Transverse colon (tissue), 4 donors: ENCODE measurements at regions not wholly inside any gene's neighbourhood (a gene's known extent, or its start where the extent isn't known, plus 50 kb on each side); places are given as distances from the start of the nearest gene placed in this dataset.

Experiments used
- CTCF ChIP-seq, 5 experiments: fragments of 200-600 bp in 3 of 5; fragments of 450-650 bp in 2 of 5; sonication (generic) in 3 of 5; IDR thresholded peaks; 1 replicate in 2 of 5; 2 replicates in 3 of 5; pipeline ENCODE4 v1.5.1; 2016 to 2017; ENCODE audit warnings: antibody characterized with exemption in 5 of 5, inconsistent platforms in 3 of 5, mild to moderate bottlenecking in 2 of 5, moderate library complexity in 1 of 5
- EP300 ChIP-seq: sonication (generic); formaldehyde crosslinking; IDR thresholded peaks from one replicate; pipeline ENCODE4 v1.6.1; 2017; ENCODE audit warnings: antibody characterized with exemption, low read depth
- POLR2A ChIP-seq: fragments of 450-650 bp; IDR thresholded peaks from one replicate; pipeline ENCODE4 v1.6.1; 2016; ENCODE audit warnings: antibody characterized with exemption, mild to moderate bottlenecking, moderate library complexity
- POLR2AphosphoS5 ChIP-seq, 3 donors: sonication (generic); formaldehyde crosslinking; IDR thresholded peaks; one replicate each; pipeline ENCODE4 v1.6.1; 2016; ENCODE audit warnings: antibody characterized with exemption in 3 of 3

- TF ChIP-seq CTCF (IDR thresholded peaks at IDR 0.05), result no peak
- no peak for TF ChIP-seq EP300
- no peak for TF ChIP-seq POLR2AphosphoS5 (IDR thresholded peaks at IDR 0.05)
- TF ChIP-seq POLR2A, result no peak
Observed at GRCh38 chr11:92153542-92153941, 71.1 kb upstream of the FAT3 start.
